Heart left ventricle (tissue), 16 donors: ENCODE measurements at regions not wholly inside any gene's neighbourhood (a gene's known extent, or its start where the extent isn't known, plus 50 kb on each side); places are given as distances from the start of the nearest gene placed in this dataset.

Source experiments
- ATAC-seq, 4 donors: fragments of 200-7000 bp; cut with Tn5 transposase; one replicate each; pipeline ENCODE4 v1.9.1; 2020 to 2022; ENCODE audit warnings: moderate library complexity in 4 of 4, mild to moderate bottlenecking in 3 of 4, moderate number of reproducible peaks in 1 of 4
- DNase-seq, 5 donors: peaks; one replicate each; pipeline ENCODE4 v3.0.0-alpha.2; 2020
- H3K27ac ChIP-seq, 12 donors: fragments of 200-600 bp; sonication (generic) in 4 of 12; one replicate each; pipeline versions ENCODE4 v1.5.0 to v1.8.0; 2016 to 2022; ENCODE audit warnings: mild to moderate bottlenecking in 2 of 12
- H3K27me3 ChIP-seq, 9 donors: fragments of 200-600 bp; sonication (generic) in 2 of 9; one replicate each; pipeline versions ENCODE4 v1.5.1 to v1.8.0; 2016 to 2022; ENCODE audit warnings: mild to moderate bottlenecking in 3 of 9
- H3K36me3 ChIP-seq, 9 donors: fragments of 200-600 bp; sonication (generic) in 2 of 9; one replicate each; pipeline versions ENCODE4 v1.5.0 to v1.8.0; 2018 to 2022; ENCODE audit warnings: mild to moderate bottlenecking in 2 of 9
- H3K4me1 ChIP-seq, 12 donors: fragments of 200-600 bp; sonication (generic) in 4 of 12; one replicate each; pipeline versions ENCODE4 v1.5.0 to v1.8.0; 2016 to 2022; ENCODE audit warnings: mild to moderate bottlenecking in 3 of 12
- H3K4me3 ChIP-seq, 12 donors: fragments of 200-600 bp; sonication (generic) in 4 of 12; one replicate each; pipeline versions ENCODE4 v1.5.0 to v1.8.0; 2017 to 2022; ENCODE audit warnings: mild to moderate bottlenecking in 9 of 12, moderate library complexity in 4 of 12
- H3K9me3 ChIP-seq, 12 donors: fragments of 200-600 bp; sonication (generic) in 4 of 12; one replicate each; pipeline versions ENCODE4 v1.5.0 to v1.8.0; 2016 to 2022; ENCODE audit warnings: mild to moderate bottlenecking in 1 of 12
- POLR2A ChIP-seq, 2 donors: fragments of 450-650 bp; IDR thresholded peaks; one replicate each; pipeline ENCODE4 v1.6.1; 2017; ENCODE audit warnings: antibody characterized with exemption in 2 of 2, mild to moderate bottlenecking in 2 of 2, moderate library complexity in 2 of 2
- WGBS, 4 donors: extraction: QIAGEN DNeasy Blood & Tissue Kit in 2 of 4; methylation state at CpG; one replicate each; pipeline versions ENCODE4 v1.1.5 to v1.1.7; 2013 to 2018; 5-methylcytosine and 5-hydroxymethylcytosine counted together
- intact Hi-C, 10 donors: fragments of 100-400 bp; cut with DNase I; formaldehyde crosslinking; loops; one replicate each; pipeline versions ENCODE4 v1.11.1 to v1.14.2; 2022
- TF ChIP-seq, protein P1 (sequence below), 12 donors: fragments of 200-600 bp; sonication (generic) in 4 of 12; IDR thresholded peaks; one replicate each; pipeline versions ENCODE4 v1.5.0 to v1.8.0; 2018 to 2022; ENCODE audit warnings: antibody characterized with exemption in 12 of 12, mild to moderate bottlenecking in 5 of 12
- donor health status: ischemic (EF 13 %, LVEDD 7.1; RV severe dilation, severe dysfunction).
- donor health status: healthy with polysubstance abuse.
- donor health status: DM: no; HTN: yes; CAD: no.
- donor health status: DM: no; HTN: no; CAD: no.
- donor health status: ischemic (EF 25% LVEDD 6.9; RV normal size, moderate dysfunction).
- donor health status: ischemic (EF 25% LVEDD 5.7; RV mildly dilated, moderate dysfunction).
- donor health status: healthy.
- donor health status: DM: yes; HTN: yes; CAD: no.
- donor health status: ischemic (EF 35%, LVEDD 5.7; RV mildly dilated, moderate dysfunction).
- donor health status: nonischemic (EF 11% LVEDD 7.7; RV severe dilation, severe dysfunction).
- donor health status: DM: yes; HTN: yes; CAD: no.
- donor health status: PGD.
- donor health status: ischemic (EF 29% LVEDD 5.4; RV normal size, mild dysfunction).
- donor health status: nonischemic (EF 23%, LVEDD 6.1; RV moderate dilation, normal function).

DNA sequence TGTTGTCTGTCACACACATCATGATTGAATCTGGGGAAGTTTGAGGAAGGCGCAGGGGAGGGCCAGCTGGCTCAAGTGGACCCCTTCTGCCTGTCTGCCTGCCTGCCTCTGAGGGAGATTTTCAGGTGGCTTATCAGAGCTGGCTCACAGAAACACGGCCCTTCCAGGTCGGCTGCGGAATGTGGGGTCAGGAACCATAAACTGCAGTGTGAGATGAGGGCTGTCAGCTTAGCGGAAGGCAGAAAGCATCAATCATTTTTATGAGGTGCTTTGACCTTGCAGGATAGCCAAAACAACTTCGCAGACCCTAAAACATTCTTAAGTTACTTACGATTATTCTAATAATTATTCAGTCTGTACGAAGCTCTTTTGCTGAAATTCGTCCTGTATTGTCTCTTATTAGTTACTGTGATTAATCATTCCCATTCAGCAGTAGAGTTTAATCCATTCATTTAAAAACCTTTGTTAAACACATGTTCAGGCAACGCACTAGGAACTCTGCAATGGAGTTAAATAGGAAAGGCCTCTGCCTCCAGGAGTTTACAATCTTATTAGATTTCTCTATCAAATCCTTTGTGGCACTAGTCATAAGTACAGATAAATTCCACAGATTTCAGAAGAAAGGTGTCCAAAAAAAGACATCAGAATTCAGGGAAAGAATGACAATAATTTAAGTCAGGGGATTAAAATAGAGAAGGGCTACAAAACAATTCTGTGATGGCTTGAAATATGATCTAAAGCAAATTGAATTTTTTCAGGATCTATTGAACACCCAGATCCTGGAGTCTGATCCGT, 371.6 kb downstream of the HRH4 start:
- WGBS, 4 donors: 53 to 60% (median 56%) methylated on average over 11 of the region's 11 CpGs

DNA sequence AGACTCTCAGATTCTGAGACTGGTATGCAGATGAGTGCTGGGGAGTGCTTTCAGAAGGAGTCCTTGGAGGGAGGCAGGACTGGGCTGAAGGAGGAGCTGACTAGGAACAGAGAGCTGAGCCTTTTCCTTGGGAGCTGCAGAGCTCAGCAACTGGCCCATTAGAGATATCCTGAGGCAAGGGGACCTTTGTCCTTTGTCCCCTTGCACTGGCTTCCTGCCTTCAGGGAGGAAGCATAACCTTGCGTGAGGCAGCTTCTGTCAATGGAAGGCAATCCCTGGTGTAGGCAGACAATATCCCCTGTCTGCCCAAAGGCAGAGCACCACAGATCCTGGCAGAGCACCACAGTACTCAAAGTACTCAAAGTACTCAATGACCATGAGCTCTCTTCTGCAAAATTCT, 375.3 kb downstream of the HRH4 start:
- TF ChIP-seq POLR2A (IDR thresholded peaks at IDR 0.05): no peak
- TF ChIP-seq, protein P1, sequence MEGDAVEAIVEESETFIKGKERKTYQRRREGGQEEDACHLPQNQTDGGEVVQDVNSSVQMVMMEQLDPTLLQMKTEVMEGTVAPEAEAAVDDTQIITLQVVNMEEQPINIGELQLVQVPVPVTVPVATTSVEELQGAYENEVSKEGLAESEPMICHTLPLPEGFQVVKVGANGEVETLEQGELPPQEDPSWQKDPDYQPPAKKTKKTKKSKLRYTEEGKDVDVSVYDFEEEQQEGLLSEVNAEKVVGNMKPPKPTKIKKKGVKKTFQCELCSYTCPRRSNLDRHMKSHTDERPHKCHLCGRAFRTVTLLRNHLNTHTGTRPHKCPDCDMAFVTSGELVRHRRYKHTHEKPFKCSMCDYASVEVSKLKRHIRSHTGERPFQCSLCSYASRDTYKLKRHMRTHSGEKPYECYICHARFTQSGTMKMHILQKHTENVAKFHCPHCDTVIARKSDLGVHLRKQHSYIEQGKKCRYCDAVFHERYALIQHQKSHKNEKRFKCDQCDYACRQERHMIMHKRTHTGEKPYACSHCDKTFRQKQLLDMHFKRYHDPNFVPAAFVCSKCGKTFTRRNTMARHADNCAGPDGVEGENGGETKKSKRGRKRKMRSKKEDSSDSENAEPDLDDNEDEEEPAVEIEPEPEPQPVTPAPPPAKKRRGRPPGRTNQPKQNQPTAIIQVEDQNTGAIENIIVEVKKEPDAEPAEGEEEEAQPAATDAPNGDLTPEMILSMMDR (IDR thresholded peaks at IDR 0.05): no peak
- intact Hi-C loops: no loop called here
- DNase-seq (no peak), ATAC-seq (no peak)
- Histone ChIP-seq H3K27me3 (peaks cover 0 to 13% (median 0%) of the 10 kb centered on the region in 9 donors), H3K9me3 (no peaks in the 10 kb centered on the region), H3K4me1 (no peaks in the 10 kb centered on the region), H3K36me3 (no peaks in the 10 kb centered on the region), H3K27ac (no peak overlapping the region), H3K4me3 (no peak overlapping the region)
- 77 to 100% (median 94%) methylated on average over 1 of the region's 1 CpG for WGBS, 4 donors

More for the DNA sequence above, 371.6 kb downstream of the HRH4 start:
- Histone ChIP-seq H3K27me3 (peaks cover 0 to 14% (median 0%) of the 10 kb centered on the region in 9 donors), H3K4me1 (no peaks in the 10 kb centered on the region), H3K27ac (no peak overlapping the region), H3K36me3 (no peaks in the 10 kb centered on the region), H3K9me3 (no peaks in the 10 kb centered on the region), H3K4me3 (no peak overlapping the region)
- intact Hi-C loops: no loop called here
- ATAC-seq (no peak), DNase-seq (no peak)
- TF ChIP-seq POLR2A (IDR thresholded peaks at IDR 0.05): no peak
- TF ChIP-seq, protein P1 (IDR thresholded peaks at IDR 0.05): no peak

DNA sequence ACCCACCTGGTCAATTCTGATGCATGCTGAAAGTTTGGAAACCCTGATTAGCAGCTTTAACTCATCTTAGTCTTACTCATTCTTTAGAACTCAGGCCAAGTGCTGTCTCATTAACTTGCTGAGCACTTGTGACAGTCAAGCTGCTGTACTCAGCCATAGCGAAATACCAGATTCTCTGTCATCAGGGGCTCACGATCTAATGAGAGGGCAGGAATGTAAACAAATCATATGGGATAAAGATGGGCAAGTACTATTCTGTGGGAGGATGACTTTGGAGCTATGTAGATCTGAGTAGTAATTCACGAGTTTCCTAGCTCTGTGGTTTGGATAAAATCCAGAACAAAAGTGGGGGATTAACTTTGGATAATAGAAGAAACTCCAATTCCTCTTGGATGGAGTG, 376.6 kb downstream of the HRH4 start:
- DNase-seq (no peak), ATAC-seq (peak in 1 of 4 donors; percentile 34)
- no peak overlapping the region for H3K27ac ChIP-seq
- intact Hi-C loops: no loop called here
- no peak for TF ChIP-seq POLR2A (IDR thresholded peaks at IDR 0.05)
- TF ChIP-seq, protein P1 (IDR thresholded peaks at IDR 0.05): no peak
- H3K4me1 ChIP-seq: no peaks in the 10 kb centered on the region
- H3K36me3 ChIP-seq: no peaks in the 10 kb centered on the region
- H3K27me3 ChIP-seq: peaks cover 0 to 11% (median 0%) of the 10 kb centered on the region in 9 donors
- WGBS, 4 donors: 44 to 52% (median 48%) methylated on average over 3 of the region's 3 CpGs
- no peaks in the 10 kb centered on the region for H3K9me3 ChIP-seq
- H3K4me3 ChIP-seq: no peak overlapping the region

DNA sequence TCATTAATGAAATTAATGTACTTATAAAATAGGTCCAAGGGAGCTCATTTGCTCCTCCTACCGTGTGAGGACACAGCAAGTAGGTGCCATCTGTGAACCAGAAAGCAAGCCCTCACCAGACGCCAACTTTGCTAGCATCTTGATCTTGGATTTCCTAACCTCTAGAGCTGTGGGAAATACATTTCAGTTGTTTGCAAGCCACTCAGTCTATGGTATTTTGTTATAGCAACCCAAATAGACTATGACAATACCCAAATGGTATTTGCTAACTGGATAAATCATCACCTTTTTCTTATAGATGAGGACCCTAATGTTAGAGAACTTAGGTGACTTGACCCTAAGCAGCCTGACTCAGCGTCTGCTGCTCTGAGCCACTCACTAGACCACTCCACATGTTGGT, 379.6 kb downstream of the HRH4 start:
- ATAC-seq (no peak), DNase-seq (no peak)
- Histone ChIP-seq H3K4me3 (no peak overlapping the region), H3K36me3 (no peaks in the 10 kb centered on the region), H3K4me1 (no peaks in the 10 kb centered on the region), H3K27me3 (peaks cover 0 to 7% (median 0%) of the 10 kb centered on the region in 9 donors), H3K9me3 (no peaks in the 10 kb centered on the region), H3K27ac (no peak overlapping the region)
- WGBS, 4 donors: 76 to 91% (median 87%) methylated on average over 3 of the region's 3 CpGs
- intact Hi-C loops: no loop called here
- TF ChIP-seq POLR2A (IDR thresholded peaks at IDR 0.05): no peak
